ENCODE measurements at regions not wholly inside any gene's neighbourhood (a gene's known extent, or its start where the extent isn't known, plus 50 kb on each side); places are given as distances from the start of the nearest gene placed in this dataset.

DNA sequence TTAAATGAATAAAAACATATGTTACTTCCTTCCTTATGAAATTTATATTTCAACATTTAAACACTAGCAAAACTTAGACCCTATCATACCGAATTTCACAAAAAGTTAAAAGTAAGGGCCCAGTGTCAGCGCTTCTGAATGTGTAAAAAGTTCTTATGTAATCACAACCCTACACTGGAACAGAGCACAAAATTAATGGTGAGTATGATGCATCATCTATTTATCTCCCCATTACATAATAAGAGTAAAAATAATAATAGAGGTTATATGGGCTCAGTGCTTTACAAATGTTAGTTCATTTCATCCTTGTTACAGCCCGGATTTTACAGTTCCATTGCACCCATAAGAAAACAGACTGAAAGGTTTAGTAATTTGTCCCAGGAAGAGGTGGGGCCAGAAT lies 144.9 kb upstream of the POU3F3 start:
- TF ChIP-seq, protein P1, sequence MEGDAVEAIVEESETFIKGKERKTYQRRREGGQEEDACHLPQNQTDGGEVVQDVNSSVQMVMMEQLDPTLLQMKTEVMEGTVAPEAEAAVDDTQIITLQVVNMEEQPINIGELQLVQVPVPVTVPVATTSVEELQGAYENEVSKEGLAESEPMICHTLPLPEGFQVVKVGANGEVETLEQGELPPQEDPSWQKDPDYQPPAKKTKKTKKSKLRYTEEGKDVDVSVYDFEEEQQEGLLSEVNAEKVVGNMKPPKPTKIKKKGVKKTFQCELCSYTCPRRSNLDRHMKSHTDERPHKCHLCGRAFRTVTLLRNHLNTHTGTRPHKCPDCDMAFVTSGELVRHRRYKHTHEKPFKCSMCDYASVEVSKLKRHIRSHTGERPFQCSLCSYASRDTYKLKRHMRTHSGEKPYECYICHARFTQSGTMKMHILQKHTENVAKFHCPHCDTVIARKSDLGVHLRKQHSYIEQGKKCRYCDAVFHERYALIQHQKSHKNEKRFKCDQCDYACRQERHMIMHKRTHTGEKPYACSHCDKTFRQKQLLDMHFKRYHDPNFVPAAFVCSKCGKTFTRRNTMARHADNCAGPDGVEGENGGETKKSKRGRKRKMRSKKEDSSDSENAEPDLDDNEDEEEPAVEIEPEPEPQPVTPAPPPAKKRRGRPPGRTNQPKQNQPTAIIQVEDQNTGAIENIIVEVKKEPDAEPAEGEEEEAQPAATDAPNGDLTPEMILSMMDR (conservative IDR thresholded peaks at IDR 0.05 in 1 of 2, IDR thresholded peaks at IDR 0.05 in 1 of 2; ENCODE audit: low read depth in 1 of 2, low read length in 2 of 2), result no peak
- no peak for TF ChIP-seq EZH2 (IDR thresholded peaks at IDR 0.05; ENCODE audit: low read length, missing control alignments)

All from fibroblast of lung (primary cell).